Left ventricle myocardium inferior (tissue), 1 donor: ENCODE measurements at regions not wholly inside any gene's neighbourhood (a gene's known extent, or its start where the extent isn't known, plus 50 kb on each side); places are given as distances from the start of the nearest gene placed in this dataset.

Experiments
- DNase-seq: peaks from one replicate; pipeline ENCODE4 v3.0.0-alpha.2; 2020
- H3K27ac ChIP-seq: fragments of 200-600 bp; replicated peaks from 2 replicates; pipeline ENCODE4 v1.8.0; 2021
- H3K27me3 ChIP-seq: fragments of 200-600 bp; 2 replicates; pipeline ENCODE4 v1.8.0; 2021; ENCODE audit warnings: low read depth
- H3K36me3 ChIP-seq: fragments of 200-600 bp; 2 replicates; pipeline ENCODE4 v1.8.0; 2021
- H3K4me1 ChIP-seq: fragments of 200-600 bp; 2 replicates; pipeline ENCODE4 v1.8.0; 2021
- H3K4me3 ChIP-seq: fragments of 200-600 bp; 2 replicates; pipeline ENCODE4 v1.8.0; 2021; ENCODE audit warnings: mild to moderate bottlenecking, moderate library complexity
- H3K9me3 ChIP-seq: fragments of 200-600 bp; replicated peaks from 2 replicates; pipeline ENCODE4 v1.8.0; 2021
- CTCF ChIP-seq: fragments of 200-600 bp; IDR thresholded peaks from 2 replicates; pipeline ENCODE4 v1.8.0; 2021; ENCODE audit warnings: antibody characterized with exemption, mild to moderate bottlenecking, borderline replicate concordance
- intact Hi-C: fragments of 100-400 bp; cut with micrococcal nuclease; formaldehyde crosslinking; loops from one replicate; pipeline ENCODE4 v1.11.0; 2022
- donor health status: DM: no; HTN: yes; CAD: no; lungs with severe emphysema.

GRCh38 chr9:102521097-102521755, 473.9 kb upstream of the CYLC2 start:
- no peaks in the 10 kb centered on the region for H3K4me1 ChIP-seq
- H3K4me3 ChIP-seq, result no peak overlapping the region
- no peaks in the 10 kb centered on the region for H3K36me3 ChIP-seq
- no peak for DNase-seq
- H3K9me3 ChIP-seq, result peaks cover 5% of the 10 kb centered on the region
- intact Hi-C loops, result no loop called here
- no peaks in the 10 kb centered on the region for H3K27me3 ChIP-seq
- no peak overlapping the region for H3K27ac ChIP-seq
- TF ChIP-seq CTCF, result no peak

- Histone ChIP-seq H3K4me1 (no peaks in the 10 kb centered on the region), H3K9me3 (no peaks in the 10 kb centered on the region), H3K27ac (no peak overlapping the region), H3K27me3 (no peaks in the 10 kb centered on the region), H3K4me3 (no peak overlapping the region), H3K36me3 (no peaks in the 10 kb centered on the region)
- DNase-seq, result no peak
- TF ChIP-seq CTCF, result no peak
- intact Hi-C loops, result no loop called here
These were observed 475.7 kb upstream of the CYLC2 start for GRCh38 chr9:102519423-102519822.

- Histone ChIP-seq H3K4me3 (no peak overlapping the region), H3K4me1 (no peaks in the 10 kb centered on the region), H3K27ac (no peak overlapping the region), H3K9me3 (no peaks in the 10 kb centered on the region), H3K36me3 (no peaks in the 10 kb centered on the region), H3K27me3 (no peaks in the 10 kb centered on the region)
- no peak for DNase-seq
- intact Hi-C loops, result no loop called here
- no peak for TF ChIP-seq CTCF
These were observed 476.8 kb upstream of the CYLC2 start for GRCh38 chr9:102518324-102518723.

DNA sequence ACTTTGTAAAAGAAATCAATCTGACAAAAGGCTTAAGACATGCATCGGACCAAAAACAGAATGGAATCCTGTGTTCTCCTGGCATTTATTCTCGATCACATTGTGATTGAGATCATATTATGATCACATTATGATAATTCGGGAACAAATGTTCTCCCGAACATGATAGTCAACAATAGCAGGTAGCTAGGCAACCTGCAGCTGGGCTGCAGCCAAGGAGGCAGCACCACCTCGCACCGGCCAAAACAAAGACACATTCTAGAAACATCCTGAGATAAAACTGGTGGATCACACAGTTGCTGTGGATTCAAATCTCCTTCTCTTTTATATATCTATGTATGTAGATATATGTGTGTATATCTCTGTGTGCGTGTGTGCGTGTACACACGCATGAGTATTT, 480.6 kb upstream of the CYLC2 start:
- no peak overlapping the region for H3K27ac ChIP-seq
- intact Hi-C loops, result no loop called here
- no peak for TF ChIP-seq CTCF
- DNase-seq, result no peak
- no peaks in the 10 kb centered on the region for H3K4me1 ChIP-seq
- H3K36me3 ChIP-seq, result no peaks in the 10 kb centered on the region
- no peak overlapping the region for H3K4me3 ChIP-seq
- no peaks in the 10 kb centered on the region for H3K27me3 ChIP-seq
- H3K9me3 ChIP-seq, result no peaks in the 10 kb centered on the region

DNA sequence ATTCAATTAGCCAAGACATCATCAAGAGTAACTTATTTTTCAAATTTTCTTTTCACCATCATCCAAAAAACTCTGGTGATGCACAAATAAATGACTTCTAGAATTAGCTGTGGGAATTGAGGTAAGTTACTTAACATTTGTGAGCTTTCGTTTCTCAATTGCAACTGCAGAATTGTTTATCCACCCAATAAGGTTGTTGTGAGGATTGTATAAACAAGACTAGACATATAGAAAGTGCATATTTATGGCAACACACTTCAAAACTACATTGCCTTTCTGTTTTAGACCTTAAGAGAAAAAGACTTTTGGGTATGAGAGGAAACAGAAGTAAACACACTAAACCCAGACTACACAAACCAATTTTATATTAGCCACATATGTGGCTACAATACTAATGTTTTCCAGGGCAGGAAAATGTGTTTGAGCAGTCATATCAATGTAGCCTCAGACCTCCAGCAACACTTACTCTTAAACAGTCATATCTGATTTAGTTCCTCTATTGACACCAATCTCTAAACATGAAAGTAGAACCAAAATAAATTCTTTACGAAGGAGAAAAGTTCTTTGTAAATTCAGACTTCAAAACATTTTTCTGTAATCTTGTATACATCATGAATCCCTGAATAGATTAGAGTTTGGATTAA, 488.0 kb upstream of the CYLC2 start:
- TF ChIP-seq CTCF, result no peak
- DNase-seq, result no peak
- intact Hi-C loops, result no loop called here

More for the DNA sequence above, 488.0 kb upstream of the CYLC2 start:
- no peak overlapping the region for H3K4me3 ChIP-seq
- H3K9me3 ChIP-seq, result peaks cover 4% of the 10 kb centered on the region
- H3K27me3 ChIP-seq, result no peaks in the 10 kb centered on the region
- H3K36me3 ChIP-seq, result no peaks in the 10 kb centered on the region
- no peaks in the 10 kb centered on the region for H3K4me1 ChIP-seq
- H3K27ac ChIP-seq, result no peak overlapping the region
